HG03097 (cell line): ENCODE measurements at regions not wholly inside any gene's neighbourhood (a gene's known extent, or its start where the extent isn't known, plus 50 kb on each side); places are given as distances from the start of the nearest gene placed in this dataset.
"Not testable (repeated sequence)": the region's sequence is repeated elsewhere in the genome, so short reads cannot be mapped to it uniquely, and the experiment has no call there.

ENCODE experiments used
- ATAC-seq: cut with Tn5 transposase; IDR thresholded peaks from one replicate; pipeline ENCODE4 v1.9.1; 2021; ENCODE audit not compliant: unreplicated experiment, low FRiP score

GRCh38 chr1:121566346-121566745 is 381.6 kb downstream of the SRGAP2C start:
- ATAC-seq = no peak

GRCh38 chr1:121569428-121569827 is 384.7 kb downstream of the SRGAP2C start:
- ATAC-seq = no peak

GRCh38 chr1:121573881-121574504 is 389.2 kb downstream of the SRGAP2C start:
- ATAC-seq = not testable (repeated sequence)

- not testable (repeated sequence) for ATAC-seq
Measured at GRCh38 chr1:121574505-121574899, 389.7 kb downstream of the SRGAP2C start.

- ATAC-seq = not testable (repeated sequence)
Measured at GRCh38 chr1:121582898-121583297, 398.1 kb downstream of the SRGAP2C start.

DNA sequence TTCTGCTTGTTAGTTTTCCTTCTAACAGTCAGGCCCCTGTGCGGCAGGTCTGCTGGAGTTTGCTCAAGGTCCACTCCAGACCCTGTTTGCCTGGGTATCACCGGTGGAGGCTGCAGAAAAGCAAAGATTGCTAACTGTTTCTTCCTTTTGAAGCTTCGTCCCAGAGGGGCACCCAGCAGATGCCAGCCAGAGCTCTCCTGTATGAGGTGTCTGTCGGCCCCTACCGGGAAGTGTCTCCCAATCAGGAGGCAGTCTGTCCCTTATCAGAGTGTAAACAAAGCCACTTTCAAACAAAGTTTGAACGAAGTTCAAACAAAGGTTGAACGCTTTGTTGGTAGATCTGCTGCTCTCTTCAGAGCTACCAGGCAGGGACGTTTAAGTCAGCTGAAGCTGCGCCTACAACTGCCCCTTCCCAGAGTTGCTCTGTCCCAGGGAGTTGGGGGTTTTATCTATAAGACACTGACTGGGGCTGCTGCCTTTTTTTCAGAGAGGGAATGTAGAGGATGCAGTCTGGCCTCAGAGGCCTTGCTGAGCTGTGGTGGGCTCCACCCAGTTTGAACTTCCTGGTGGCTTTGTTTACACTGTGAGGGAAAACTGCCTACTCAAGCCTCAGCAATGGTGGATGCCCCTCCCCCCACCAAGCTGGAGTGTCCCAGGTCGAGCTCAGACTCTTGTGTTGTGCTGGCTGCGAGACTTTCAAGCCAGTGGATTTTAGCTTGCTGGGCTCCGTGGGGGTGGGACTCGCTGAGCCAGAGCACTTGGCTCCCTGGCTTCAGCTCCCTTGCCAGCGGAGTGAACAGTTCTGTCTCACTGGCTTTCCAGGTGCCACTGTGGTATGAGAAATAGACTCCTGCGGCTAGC is 401.8 kb downstream of the SRGAP2C start:
- ATAC-seq = no peak

DNA sequence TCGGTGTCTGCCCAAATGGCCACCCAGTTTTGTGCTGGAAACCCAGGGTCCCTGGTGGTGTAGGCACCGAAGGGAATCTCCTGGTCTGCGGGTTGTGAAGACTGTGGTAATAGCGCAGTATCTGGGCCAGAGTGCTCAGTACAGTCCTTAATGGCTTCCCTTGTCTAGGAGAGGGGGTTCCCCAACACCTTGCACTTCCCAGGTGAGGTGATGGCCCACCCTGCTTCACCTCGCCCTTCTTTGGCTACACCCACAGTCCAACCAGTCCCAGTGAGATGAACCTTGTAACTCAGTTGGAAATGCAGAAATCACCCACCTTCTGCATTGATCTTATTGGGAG is 402.4 kb downstream of the SRGAP2C start:
- ATAC-seq = no peak

- no peak for ATAC-seq
Measured at GRCh38 chr1:121587777-121588176, 403.0 kb downstream of the SRGAP2C start.

GRCh38 chr1:121594096-121594495 is 409.3 kb downstream of the SRGAP2C start:
- no peak for ATAC-seq

DNA sequence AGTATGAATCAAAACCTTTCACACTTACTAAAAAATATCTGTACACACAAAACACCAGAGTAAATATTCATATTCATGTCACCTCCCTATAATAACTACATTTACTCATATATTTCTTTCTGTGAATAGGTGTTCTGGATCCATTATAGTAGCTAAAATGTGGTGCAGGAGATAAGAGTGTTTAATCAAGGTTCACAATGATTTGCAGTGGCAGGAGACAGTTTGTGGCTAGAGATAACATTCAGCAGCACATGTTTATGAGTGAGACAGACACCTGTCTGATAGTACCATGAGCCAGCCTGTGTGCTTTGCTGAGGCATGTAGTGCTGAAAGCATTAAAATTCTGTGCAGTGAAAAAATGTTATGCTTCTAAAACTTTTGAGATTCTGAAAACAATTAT is 410.3 kb downstream of the SRGAP2C start:
- ATAC-seq = no peak

- ATAC-seq = not testable (repeated sequence)
Measured at GRCh38 chr1:121604843-121605444, 420.2 kb downstream of the SRGAP2C start.

DNA sequence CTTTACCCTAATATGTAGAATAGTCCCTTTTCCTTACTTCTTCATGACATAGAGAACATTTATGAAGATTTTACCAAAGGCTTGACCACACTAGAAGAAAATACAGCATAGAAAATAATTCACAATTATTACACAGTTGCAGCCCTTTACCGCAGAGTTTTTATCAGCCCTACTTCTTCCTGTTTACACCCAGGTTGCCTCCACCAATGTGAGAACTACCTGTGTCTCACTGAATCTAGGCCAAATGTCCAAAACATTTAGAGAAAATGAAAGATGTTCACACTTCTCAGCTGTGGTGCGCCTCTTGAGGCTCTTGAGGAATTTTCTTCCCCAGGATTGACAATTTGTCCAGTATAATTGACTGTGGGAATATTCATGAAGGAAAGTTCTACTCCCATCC is 422.7 kb downstream of the SRGAP2C start:
- ATAC-seq = not testable (repeated sequence)
